ENCODE measurements at regions not wholly inside any gene's neighbourhood (a gene's known extent, or its start where the extent isn't known, plus 50 kb on each side); places are given as distances from the start of the nearest gene placed in this dataset.
"Not testable (repeated sequence)": the region's sequence is repeated elsewhere in the genome, so short reads cannot be mapped to it uniquely, and the experiment has no call there.

DNA sequence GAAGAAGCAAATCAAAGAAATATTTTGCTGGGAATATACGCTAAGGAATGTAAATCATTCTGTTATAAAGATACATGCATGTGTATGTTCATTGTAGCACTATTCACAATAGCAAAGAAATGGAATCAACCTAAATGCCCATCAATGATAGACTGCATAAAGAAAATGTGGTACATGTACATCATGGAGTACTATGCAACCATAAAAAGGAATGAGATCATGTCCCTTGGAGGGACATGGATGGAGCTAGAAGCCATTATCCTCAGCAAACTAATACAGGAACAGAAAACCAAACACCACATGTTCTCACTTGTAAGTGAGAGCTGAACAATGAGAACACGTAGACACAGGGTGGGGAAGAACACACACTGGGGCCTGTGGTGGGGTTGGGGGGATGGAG is 100.7 kb downstream of the FOXD2 start:
- CTCF ChIA-PET, result interaction anchor here (0.8 to 2.2 kb wide), 3 partner anchors 33 to 188 kb away, joined by 3 to 5 read pairs (median 3); no protein-coding TSS in a partner anchor
- no CpG with 5 or more reads among the region's 2 CpGs for WGBS (ENCODE audit: insufficient coverage)
- DNase-seq; POLR2A ChIA-PET; H3K27ac ChIP-seq (ENCODE audit: insufficient read depth in 1 of 2, low read depth in 1 of 2, low read length in 2 of 2, poor library complexity in 1 of 2, severe bottlenecking in 2 of 2); H3K9me3 ChIP-seq (ENCODE audit: control extremely low read depth in 1 of 5, control insufficient read depth in 4 of 5, insufficient read depth in 2 of 5, low read depth in 1 of 5, low read length in 4 of 5); H3K36me3 ChIP-seq (ENCODE audit: control insufficient read depth in 4 of 4, insufficient read depth in 4 of 4, low read length in 3 of 4); H3K4me3 ChIP-seq (ENCODE audit: control insufficient read depth in 1 of 7, extremely low read depth in 1 of 7, insufficient read depth in 4 of 7, low read depth in 2 of 7, low read length in 6 of 7): not testable (repeated sequence)
- H3K27me3 ChIP-seq (replicated peaks in 2 of 5; ENCODE audit: control insufficient read depth in 4 of 5, insufficient read depth in 5 of 5, low read length in 4 of 5), result peaks cover 0 to 16% (median 0%) of the 10 kb centered on the region in 5 experiments
- H3K4me1 ChIP-seq (ENCODE audit: control extremely low read depth in 1 of 4, control insufficient read depth in 4 of 4, insufficient read depth in 4 of 4, low read length in 3 of 4), result peaks cover 0 to 15% (median 8%) of the 10 kb centered on the region in 4 experiments

DNA sequence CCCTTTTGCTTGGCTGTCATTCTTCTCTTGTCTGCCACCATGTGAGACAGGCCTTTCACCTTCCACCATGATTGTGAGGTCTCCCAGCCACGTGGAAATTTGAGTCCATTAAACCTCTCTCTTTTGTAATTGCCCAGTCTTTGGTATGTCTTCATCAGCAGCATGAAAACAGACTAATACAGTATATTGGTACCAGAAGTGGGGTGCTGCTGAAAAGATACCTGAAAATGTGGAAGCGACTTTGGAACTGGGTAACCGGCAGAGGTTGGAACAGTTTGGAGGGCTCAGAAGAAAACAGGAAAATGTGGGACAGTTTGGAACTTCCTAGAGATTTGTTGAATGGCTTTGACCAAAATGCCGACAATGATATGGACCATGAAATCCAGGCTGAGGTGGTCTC is 103.9 kb downstream of the FOXD2 start:
- H3K4me1 ChIP-seq (ENCODE audit: control extremely low read depth in 1 of 4, control insufficient read depth in 4 of 4, insufficient read depth in 4 of 4, low read length in 3 of 4); DNase-seq; H3K9me3 ChIP-seq (ENCODE audit: control extremely low read depth in 1 of 5, control insufficient read depth in 4 of 5, insufficient read depth in 2 of 5, low read depth in 1 of 5, low read length in 4 of 5); H3K27ac ChIP-seq (ENCODE audit: insufficient read depth in 1 of 2, low read depth in 1 of 2, low read length in 2 of 2, poor library complexity in 1 of 2, severe bottlenecking in 2 of 2); H3K27me3 ChIP-seq (replicated peaks in 2 of 5; ENCODE audit: control insufficient read depth in 4 of 5, insufficient read depth in 5 of 5, low read length in 4 of 5); H3K36me3 ChIP-seq (ENCODE audit: control insufficient read depth in 4 of 4, insufficient read depth in 4 of 4, low read length in 3 of 4); POLR2A ChIA-PET; H3K4me3 ChIP-seq (ENCODE audit: control insufficient read depth in 1 of 7, extremely low read depth in 1 of 7, insufficient read depth in 4 of 7, low read depth in 2 of 7, low read length in 6 of 7): not testable (repeated sequence)
- CTCF ChIA-PET, result interaction anchor here (1.1 to 1.5 kb wide), 3 partner anchors 16 to 162 kb away, joined by 3 read pairs; no protein-coding TSS in a partner anchor
- WGBS (ENCODE audit: insufficient coverage), result 93% methylated on average over 4 of the region's 4 CpGs

DNA sequence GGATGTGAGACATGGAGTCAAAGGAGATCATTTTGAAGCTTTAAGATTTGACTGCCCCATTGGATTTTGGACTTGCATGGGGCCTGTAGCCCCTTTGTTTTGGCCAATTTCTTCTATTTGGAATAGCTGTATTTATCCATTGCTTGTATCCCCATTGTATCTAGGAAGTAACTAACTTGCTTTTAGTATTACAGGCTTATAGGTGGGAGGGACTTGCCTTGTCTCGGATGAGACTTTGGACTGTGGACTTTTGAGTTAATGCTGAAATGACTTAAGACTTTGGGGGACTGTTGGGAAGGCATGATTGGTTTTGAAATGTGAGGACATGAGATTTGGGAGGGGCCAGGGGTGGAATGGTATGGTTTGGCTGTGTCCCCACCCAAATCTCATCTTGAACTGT is 105.2 kb downstream of the FOXD2 start:
- H3K36me3 ChIP-seq (ENCODE audit: control insufficient read depth in 4 of 4, insufficient read depth in 4 of 4, low read length in 3 of 4); DNase-seq; POLR2A ChIA-PET; H3K27me3 ChIP-seq (replicated peaks in 2 of 5; ENCODE audit: control insufficient read depth in 4 of 5, insufficient read depth in 5 of 5, low read length in 4 of 5); H3K27ac ChIP-seq (ENCODE audit: insufficient read depth in 1 of 2, low read depth in 1 of 2, low read length in 2 of 2, poor library complexity in 1 of 2, severe bottlenecking in 2 of 2); H3K4me3 ChIP-seq (ENCODE audit: control insufficient read depth in 1 of 7, extremely low read depth in 1 of 7, insufficient read depth in 4 of 7, low read depth in 2 of 7, low read length in 6 of 7); CTCF ChIA-PET; H3K4me1 ChIP-seq (ENCODE audit: control extremely low read depth in 1 of 4, control insufficient read depth in 4 of 4, insufficient read depth in 4 of 4, low read length in 3 of 4); H3K9me3 ChIP-seq (ENCODE audit: control extremely low read depth in 1 of 5, control insufficient read depth in 4 of 5, insufficient read depth in 2 of 5, low read depth in 1 of 5, low read length in 4 of 5): not testable (repeated sequence)
- WGBS (ENCODE audit: insufficient coverage), result 100% methylated on average over 1 of the region's 1 CpG

DNA sequence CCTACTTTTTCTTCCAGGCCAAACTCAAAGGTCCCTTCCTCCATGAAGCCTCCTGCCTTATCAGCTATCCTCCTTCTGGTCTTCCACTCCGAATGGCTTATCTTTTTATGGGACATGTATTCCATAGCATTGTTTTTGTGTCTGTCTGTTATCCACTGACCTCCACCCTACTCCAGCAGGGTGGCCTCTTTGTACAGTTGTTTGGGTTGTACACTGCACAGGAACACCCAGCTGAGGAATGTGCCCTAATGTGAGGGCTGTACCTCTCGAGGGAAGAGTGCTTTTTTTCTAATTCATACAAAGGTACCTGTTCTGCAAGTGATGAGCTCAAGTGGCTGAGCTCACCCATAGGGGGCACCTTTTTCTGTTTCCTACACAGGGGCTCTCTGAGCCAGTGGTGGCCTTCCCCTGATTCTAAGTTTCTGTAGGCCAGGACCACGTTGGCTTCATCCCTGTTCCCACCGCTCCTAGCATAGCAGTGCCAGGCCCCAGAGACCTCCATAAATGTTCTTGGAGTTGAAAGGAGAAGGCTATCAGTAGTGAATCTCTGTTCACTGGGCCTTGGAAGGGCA is 108.2 kb downstream of the FOXD2 start:
- H3K36me3 ChIP-seq (ENCODE audit: control insufficient read depth in 4 of 4, insufficient read depth in 4 of 4, low read length in 3 of 4), result no peaks in the 10 kb centered on the region
- peaks cover 0 to 2% (median 0%) of the 10 kb centered on the region in 5 experiments for H3K27me3 ChIP-seq (replicated peaks in 2 of 5; ENCODE audit: control insufficient read depth in 4 of 5, insufficient read depth in 5 of 5, low read length in 4 of 5)
- DNase-seq, result no peak
- POLR2A ChIA-PET, result no interaction called here
- WGBS (ENCODE audit: insufficient coverage), result 96% methylated on average over 3 of the region's 4 CpGs
- no peak overlapping the region for H3K27ac ChIP-seq (ENCODE audit: insufficient read depth in 1 of 2, low read depth in 1 of 2, low read length in 2 of 2, poor library complexity in 1 of 2, severe bottlenecking in 2 of 2)
- no peak overlapping the region for H3K4me3 ChIP-seq (ENCODE audit: control insufficient read depth in 1 of 7, extremely low read depth in 1 of 7, insufficient read depth in 4 of 7, low read depth in 2 of 7, low read length in 6 of 7)
- H3K9me3 ChIP-seq (ENCODE audit: control extremely low read depth in 1 of 5, control insufficient read depth in 4 of 5, insufficient read depth in 2 of 5, low read depth in 1 of 5, low read length in 4 of 5), result peaks cover 0 to 3% (median 0%) of the 10 kb centered on the region in 5 experiments
- peaks cover 0 to 5% (median 0%) of the 10 kb centered on the region in 4 experiments for H3K4me1 ChIP-seq (ENCODE audit: control extremely low read depth in 1 of 4, control insufficient read depth in 4 of 4, insufficient read depth in 4 of 4, low read length in 3 of 4)
- CTCF ChIA-PET, result interaction anchor here (1.6 kb wide), 1 partner anchor 18 kb away, joined by 5 read pairs; no protein-coding TSS in a partner anchor

DNA sequence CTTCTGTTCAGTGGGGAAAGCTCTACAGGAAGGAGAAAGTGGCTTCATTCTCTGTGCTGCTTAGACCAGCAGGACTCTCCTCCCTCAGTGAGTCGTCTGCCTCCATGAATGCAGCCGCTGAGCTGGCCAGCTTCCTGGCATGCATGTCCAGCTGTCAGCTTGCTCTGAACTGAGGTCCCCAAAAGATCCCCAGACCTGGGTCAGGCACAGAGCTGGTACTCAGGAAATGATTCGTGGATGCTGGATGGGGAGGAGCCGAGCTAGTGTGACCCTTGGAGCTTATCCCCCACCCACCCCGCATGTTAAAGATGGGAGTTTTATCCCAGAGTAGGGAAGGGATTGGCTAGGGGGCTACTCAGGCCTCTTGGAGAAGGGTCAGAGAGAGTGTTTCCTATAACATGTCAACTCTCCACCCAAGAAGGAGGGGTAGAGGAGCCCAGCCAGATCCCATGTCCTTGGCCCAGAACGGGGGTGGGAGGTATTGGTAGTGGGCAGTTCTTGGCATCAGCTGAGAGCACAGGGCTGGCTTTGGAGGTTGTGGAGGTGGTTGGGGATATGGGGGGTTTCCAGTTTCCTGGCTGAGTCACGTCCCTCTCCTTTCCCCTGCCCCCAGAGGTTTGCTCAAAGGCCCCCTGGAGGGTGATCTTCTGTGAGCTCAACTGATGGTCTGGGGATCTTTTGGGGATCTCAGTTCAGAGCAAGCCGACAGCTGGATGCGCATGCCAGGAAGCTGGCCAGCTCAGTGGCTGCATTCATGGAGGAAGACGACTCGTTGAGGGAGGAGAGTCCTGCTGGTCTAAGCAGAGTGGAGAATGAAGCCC is 110.1 kb downstream of the FOXD2 start:
- no peaks in the 10 kb centered on the region for H3K9me3 ChIP-seq (ENCODE audit: control extremely low read depth in 1 of 5, control insufficient read depth in 4 of 5, insufficient read depth in 2 of 5, low read depth in 1 of 5, low read length in 4 of 5)
- no peak overlapping the region for H3K27ac ChIP-seq (ENCODE audit: insufficient read depth in 1 of 2, low read depth in 1 of 2, low read length in 2 of 2, poor library complexity in 1 of 2, severe bottlenecking in 2 of 2)
- H3K36me3 ChIP-seq (ENCODE audit: control insufficient read depth in 4 of 4, insufficient read depth in 4 of 4, low read length in 3 of 4), result no peaks in the 10 kb centered on the region
- peaks cover 0 to 5% (median 0%) of the 10 kb centered on the region in 4 experiments for H3K4me1 ChIP-seq (ENCODE audit: control extremely low read depth in 1 of 4, control insufficient read depth in 4 of 4, insufficient read depth in 4 of 4, low read length in 3 of 4)
- POLR2A ChIA-PET, result no interaction called here
- CTCF ChIA-PET, result interaction anchor here (1.0 to 1.9 kb wide), 5 partner anchors 16 to 178 kb away, joined by 3 to 18 read pairs (median 4); no protein-coding TSS in a partner anchor
- WGBS (ENCODE audit: insufficient coverage), result 85% methylated on average over 6 of the region's 11 CpGs
- H3K4me3 ChIP-seq (ENCODE audit: control insufficient read depth in 1 of 7, extremely low read depth in 1 of 7, insufficient read depth in 4 of 7, low read depth in 2 of 7, low read length in 6 of 7), result no peak overlapping the region
- peak in 2 of 3 donors; percentile 58 to 66 for DNase-seq
- peaks cover 0 to 2% (median 0%) of the 10 kb centered on the region in 5 experiments for H3K27me3 ChIP-seq (replicated peaks in 2 of 5; ENCODE audit: control insufficient read depth in 4 of 5, insufficient read depth in 5 of 5, low read length in 4 of 5)

DNA sequence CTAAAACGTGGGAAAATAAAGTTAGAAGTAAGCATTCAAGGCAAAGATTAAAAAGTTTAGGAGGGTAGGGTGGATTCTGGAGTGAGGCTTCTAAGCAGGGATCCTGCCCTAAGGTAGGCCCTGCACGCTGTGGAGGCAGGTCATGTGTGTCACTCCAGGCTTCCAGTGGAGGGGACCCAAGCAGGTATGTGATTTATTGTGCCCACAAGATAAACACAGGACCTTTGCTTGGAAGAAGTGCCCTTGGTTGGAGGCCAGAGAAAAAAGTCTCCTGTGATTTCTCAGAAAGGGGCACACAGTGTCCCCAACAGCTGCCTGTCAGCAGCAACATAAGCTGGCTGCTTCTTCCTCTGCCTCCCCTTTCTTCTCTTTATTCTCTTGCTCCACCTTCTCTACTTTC is 110.8 kb downstream of the FOXD2 start:
- POLR2A ChIA-PET, result no interaction called here
- CTCF ChIA-PET, result interaction anchor here (1.2 to 1.9 kb wide), 3 partner anchors 17 to 76 kb away, joined by 3 to 18 read pairs (median 6); no protein-coding TSS in a partner anchor
- 93% methylated on average over 2 of the region's 2 CpGs for WGBS (ENCODE audit: insufficient coverage)

DNA sequence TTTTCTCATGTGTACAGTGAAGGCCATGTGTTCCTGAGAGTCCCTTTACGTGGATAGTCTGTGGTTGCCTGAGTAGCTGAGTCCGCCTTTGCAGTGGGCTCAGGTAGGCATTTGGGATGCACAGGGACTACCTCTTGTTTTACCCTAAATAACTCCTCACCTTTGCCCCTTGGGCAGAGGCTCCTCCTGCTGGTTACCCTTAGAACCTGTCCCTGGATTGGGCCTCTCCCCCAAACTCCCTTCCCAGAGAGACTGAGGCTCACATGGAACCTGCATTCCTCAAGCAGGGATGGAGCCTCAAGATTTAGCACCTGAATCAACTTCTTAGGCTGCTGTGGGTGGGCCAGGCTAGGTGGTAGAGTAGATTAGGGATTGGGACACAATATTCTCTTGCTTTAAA is 111.7 kb downstream of the FOXD2 start:
- Histone ChIP-seq H3K27me3 (replicated peaks in 2 of 5; ENCODE audit: control insufficient read depth in 4 of 5, insufficient read depth in 5 of 5, low read length in 4 of 5) (peaks cover 0 to 1% (median 0%) of the 10 kb centered on the region in 5 experiments), H3K4me1 (ENCODE audit: control extremely low read depth in 1 of 4, control insufficient read depth in 4 of 4, insufficient read depth in 4 of 4, low read length in 3 of 4) (peaks cover 0 to 5% (median 0%) of the 10 kb centered on the region in 4 experiments), H3K27ac (ENCODE audit: insufficient read depth in 1 of 2, low read depth in 1 of 2, low read length in 2 of 2, poor library complexity in 1 of 2, severe bottlenecking in 2 of 2) (no peak overlapping the region), H3K4me3 (ENCODE audit: control insufficient read depth in 1 of 7, extremely low read depth in 1 of 7, insufficient read depth in 4 of 7, low read depth in 2 of 7, low read length in 6 of 7) (no peak overlapping the region), H3K9me3 (ENCODE audit: control extremely low read depth in 1 of 5, control insufficient read depth in 4 of 5, insufficient read depth in 2 of 5, low read depth in 1 of 5, low read length in 4 of 5) (no peaks in the 10 kb centered on the region), H3K36me3 (ENCODE audit: control insufficient read depth in 4 of 4, insufficient read depth in 4 of 4, low read length in 3 of 4) (no peaks in the 10 kb centered on the region)
- DNase-seq, result no peak
- ChIA-PET CTCF (interaction anchor here (1.2 kb wide), 1 partner anchor 45 kb away, joined by 3 read pairs; no protein-coding TSS in a partner anchor), POLR2A (no interaction called here)
- WGBS (ENCODE audit: insufficient coverage), result 100% methylated on average over 2 of the region's 2 CpGs

More for the DNA sequence above, 110.8 kb downstream of the FOXD2 start:
- H3K36me3 ChIP-seq (ENCODE audit: control insufficient read depth in 4 of 4, insufficient read depth in 4 of 4, low read length in 3 of 4), result no peaks in the 10 kb centered on the region
- H3K9me3 ChIP-seq (ENCODE audit: control extremely low read depth in 1 of 5, control insufficient read depth in 4 of 5, insufficient read depth in 2 of 5, low read depth in 1 of 5, low read length in 4 of 5), result no peaks in the 10 kb centered on the region
- H3K4me1 ChIP-seq (ENCODE audit: control extremely low read depth in 1 of 4, control insufficient read depth in 4 of 4, insufficient read depth in 4 of 4, low read length in 3 of 4), result peaks cover 0 to 5% (median 0%) of the 10 kb centered on the region in 4 experiments
- no peak overlapping the region for H3K4me3 ChIP-seq (ENCODE audit: control insufficient read depth in 1 of 7, extremely low read depth in 1 of 7, insufficient read depth in 4 of 7, low read depth in 2 of 7, low read length in 6 of 7)
- DNase-seq, result no peak
- H3K27me3 ChIP-seq (replicated peaks in 2 of 5; ENCODE audit: control insufficient read depth in 4 of 5, insufficient read depth in 5 of 5, low read length in 4 of 5), result peaks cover 0 to 2% (median 0%) of the 10 kb centered on the region in 5 experiments
- no peak overlapping the region for H3K27ac ChIP-seq (ENCODE audit: insufficient read depth in 1 of 2, low read depth in 1 of 2, low read length in 2 of 2, poor library complexity in 1 of 2, severe bottlenecking in 2 of 2)
